Naive thymus-derived CD4-positive, alpha-beta T cell (primary cell): ENCODE measurements at regions not wholly inside any gene's neighbourhood (a gene's known extent, or its start where the extent isn't known, plus 50 kb on each side); places are given as distances from the start of the nearest gene placed in this dataset.

Experiments used
- ATAC-seq: fragments of 150-1000 bp; cut with Tn5 transposase; 2 replicates; pipeline ENCODE4 v1.10.0; 2021; ENCODE audit warnings: mild to moderate bottlenecking, moderate library complexity
- CTCF ChIA-PET: fragments of 350-600 bp; sonication (Branson Sonifier 250); formaldehyde crosslinking; loops from one replicate; lab custom pipeline; 2021; ENCODE audit warnings: antibody characterized with exemption; lab: Charles Lee
- POLR2A ChIA-PET: fragments of 350-600 bp; sonication (Branson Sonifier 250); formaldehyde crosslinking; loops from one replicate; lab custom pipeline; 2021; ENCODE audit warnings: antibody characterized with exemption, inconsistent platforms; lab: Charles Lee
- DNase-seq, 9 donors: peaks; one replicate each; pipeline versions ENCODE4 v3.0.0 to v3.0.0-alpha.2; 2020 to 2022; ENCODE audit warnings: mixed read lengths in 1 of 9
- H3K27ac ChIP-seq: one replicate; pipeline ENCODE4 v1.7.0; 2013; ENCODE audit warnings: mild to moderate bottlenecking, low read depth, low read length, moderate library complexity
- H3K27me3 ChIP-seq, 2 donors: one replicate each; pipeline ENCODE4 v1.7.0; 2013; ENCODE audit warnings: low read length in 2 of 2, mild to moderate bottlenecking in 2 of 2, moderate library complexity in 2 of 2; ENCODE audit not compliant: control insufficient read depth in 2 of 2, insufficient read depth in 2 of 2
- H3K36me3 ChIP-seq, 3 experiments: 1 replicate in 2 of 3; 2 replicates in 1 of 3; pipeline ENCODE4 v1.7.0; 2013; ENCODE audit warnings: low read length in 3 of 3, mild to moderate bottlenecking in 3 of 3, moderate library complexity in 1 of 3; ENCODE audit not compliant: insufficient read depth in 3 of 3, control insufficient read depth in 2 of 3
- H3K4me1 ChIP-seq, 2 donors: one replicate each; pipeline ENCODE4 v1.7.0; 2013; ENCODE audit warnings: low read length in 2 of 2, mild to moderate bottlenecking in 2 of 2, moderate library complexity in 1 of 2; ENCODE audit not compliant: control insufficient read depth in 2 of 2, insufficient read depth in 2 of 2
- H3K4me3 ChIP-seq: 2 replicates; pipeline ENCODE4 v1.7.0; 2013; ENCODE audit warnings: mild to moderate bottlenecking, low read length
- H3K9me3 ChIP-seq, 3 experiments: 1 replicate in 2 of 3; 2 replicates in 1 of 3; pipeline ENCODE4 v1.7.0; 2013; ENCODE audit warnings: low read length in 3 of 3; ENCODE audit not compliant: control insufficient read depth in 2 of 3
- H3K27ac Mint-ChIP-seq, 9 donors: one replicate each; pipeline ENCODE4 v1.8.0; 2020 to 2022; ENCODE audit warnings: mixed read lengths in 9 of 9, mild to moderate bottlenecking in 8 of 9, moderate library complexity in 5 of 9, inconsistent platforms in 2 of 9
- H3K27me3 Mint-ChIP-seq, 5 donors: one replicate each; pipeline ENCODE4 v1.8.0; 2021 to 2022; ENCODE audit warnings: mixed read lengths in 5 of 5, mild to moderate bottlenecking in 1 of 5
- H3K36me3 Mint-ChIP-seq, 5 donors: one replicate each; pipeline ENCODE4 v1.8.0; 2020 to 2022; ENCODE audit warnings: mixed read lengths in 5 of 5, mild to moderate bottlenecking in 3 of 5, inconsistent platforms in 1 of 5
- H3K4me1 Mint-ChIP-seq, 7 donors: one replicate each; pipeline ENCODE4 v1.8.0; 2020 to 2022; ENCODE audit warnings: mixed read lengths in 7 of 7, mild to moderate bottlenecking in 3 of 7, inconsistent platforms in 1 of 7
- H3K4me3 Mint-ChIP-seq, 10 donors: one replicate each; pipeline ENCODE4 v1.8.0; 2020 to 2022; ENCODE audit warnings: mild to moderate bottlenecking in 10 of 10, mixed read lengths in 10 of 10, moderate library complexity in 6 of 10, inconsistent platforms in 2 of 10
- H3K9me3 Mint-ChIP-seq, 11 donors: one replicate each; pipeline ENCODE4 v1.8.0; 2020 to 2022; ENCODE audit warnings: mixed read lengths in 11 of 11, mild to moderate bottlenecking in 4 of 11, inconsistent platforms in 1 of 11, moderate library complexity in 1 of 11
- intact Hi-C, 2 donors: fragments of 100-400 bp; cut with micrococcal nuclease; formaldehyde crosslinking; loops; one replicate each; pipeline ENCODE4 v1.15.1; 2023

- ATAC-seq, result no peak
- H3K4me1 Mint-ChIP-seq, result peaks cover 0 to 4% (median 0%) of the 10 kb centered on the region in 7 donors
- no peak overlapping the region for H3K4me3 Mint-ChIP-seq
- peaks cover 0 to 23% (median 3%) of the 10 kb centered on the region in 11 donors for H3K9me3 Mint-ChIP-seq
- ChIA-PET CTCF (no interaction called here), POLR2A (no interaction called here)
- Histone ChIP-seq H3K4me3 (no peak overlapping the region), H3K27me3 (no peaks in the 10 kb centered on the region), H3K4me1 (no peaks in the 10 kb centered on the region), H3K27ac (no peak overlapping the region), H3K36me3 (no peaks in the 10 kb centered on the region), H3K9me3 (no peaks in the 10 kb centered on the region)
- no peak overlapping the region for H3K27ac Mint-ChIP-seq
- DNase-seq, result no peak
- no peaks in the 10 kb centered on the region for H3K27me3 Mint-ChIP-seq
- intact Hi-C loops, result no loop called here
- peaks cover 0 to 3% (median 0%) of the 10 kb centered on the region in 5 donors for H3K36me3 Mint-ChIP-seq
Observed at GRCh38 chr3:162168715-162169114, 672.1 kb downstream of the OTOL1 start.

- no peaks in the 10 kb centered on the region for H3K4me1 ChIP-seq
- CTCF ChIA-PET, result interaction anchor here (0.6 kb wide), 1 partner anchor 55 kb away, joined by 4 read pairs; no protein-coding TSS in a partner anchor
- no peak for ATAC-seq
- H3K4me3 Mint-ChIP-seq, result no peak overlapping the region
- H3K9me3 Mint-ChIP-seq, result peaks cover 0 to 18% (median 2%) of the 10 kb centered on the region in 11 donors
- no peak for DNase-seq
- no peaks in the 10 kb centered on the region for H3K36me3 ChIP-seq
- H3K27me3 ChIP-seq, result no peaks in the 10 kb centered on the region
- POLR2A ChIA-PET, result no interaction called here
- H3K27me3 Mint-ChIP-seq, result no peaks in the 10 kb centered on the region
- H3K4me3 ChIP-seq, result no peak overlapping the region
- H3K9me3 ChIP-seq, result no peaks in the 10 kb centered on the region
- no peaks in the 10 kb centered on the region for H3K36me3 Mint-ChIP-seq
- intact Hi-C loops, result no loop called here
- H3K4me1 Mint-ChIP-seq, result peaks cover 0 to 3% (median 0%) of the 10 kb centered on the region in 7 donors
- no peak overlapping the region for H3K27ac Mint-ChIP-seq
- no peak overlapping the region for H3K27ac ChIP-seq
Observed at GRCh38 chr3:162170581-162170980, 674.0 kb downstream of the OTOL1 start.

- no peak for ATAC-seq
- H3K36me3 Mint-ChIP-seq, result no peaks in the 10 kb centered on the region
- H3K27ac Mint-ChIP-seq, result no peak overlapping the region
- H3K9me3 Mint-ChIP-seq, result peaks cover 0 to 19% (median 2%) of the 10 kb centered on the region in 11 donors
- Histone ChIP-seq H3K4me3 (no peak overlapping the region), H3K27me3 (no peaks in the 10 kb centered on the region), H3K9me3 (no peaks in the 10 kb centered on the region), H3K36me3 (no peaks in the 10 kb centered on the region), H3K4me1 (no peaks in the 10 kb centered on the region), H3K27ac (no peak overlapping the region)
- ChIA-PET POLR2A (no interaction called here), CTCF (no interaction called here)
- intact Hi-C loops, result no loop called here
- H3K27me3 Mint-ChIP-seq, result no peaks in the 10 kb centered on the region
- no peak for DNase-seq
- no peak overlapping the region for H3K4me3 Mint-ChIP-seq
- H3K4me1 Mint-ChIP-seq, result no peaks in the 10 kb centered on the region
Observed at GRCh38 chr3:162171970-162172369, 675.4 kb downstream of the OTOL1 start.

DNA sequence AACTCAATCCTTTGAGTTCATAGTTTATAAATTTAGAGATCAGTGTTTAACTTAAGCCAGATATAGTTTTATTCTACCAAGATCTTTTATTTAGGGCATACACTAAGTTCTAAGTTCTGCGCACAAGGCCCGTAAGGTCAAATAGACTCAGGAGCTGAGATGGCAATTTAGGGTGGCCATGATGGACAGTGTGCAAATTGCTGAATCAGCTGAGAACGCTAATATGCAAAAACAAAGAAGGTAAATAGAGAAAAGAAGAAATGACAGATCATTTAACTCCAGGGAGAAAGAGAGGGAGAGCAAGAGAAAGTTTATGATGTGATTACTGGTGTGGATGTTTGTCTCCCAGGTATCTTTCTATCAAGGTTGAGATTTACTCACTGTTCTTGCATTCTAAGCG lies 678.5 kb downstream of the OTOL1 start:
- no peak overlapping the region for H3K27ac Mint-ChIP-seq
- intact Hi-C loops, result no loop called here
- no peak overlapping the region for H3K27ac ChIP-seq
- no peaks in the 10 kb centered on the region for H3K4me1 ChIP-seq
- ChIA-PET CTCF (no interaction called here), POLR2A (no interaction called here)
- no peak for DNase-seq
- no peaks in the 10 kb centered on the region for H3K27me3 Mint-ChIP-seq
- no peaks in the 10 kb centered on the region for H3K36me3 Mint-ChIP-seq
- no peaks in the 10 kb centered on the region for H3K27me3 ChIP-seq
- ATAC-seq, result no peak
- no peaks in the 10 kb centered on the region for H3K4me1 Mint-ChIP-seq
- no peaks in the 10 kb centered on the region for H3K36me3 ChIP-seq
- H3K4me3 Mint-ChIP-seq, result no peak overlapping the region
- H3K4me3 ChIP-seq, result no peak overlapping the region
- no peaks in the 10 kb centered on the region for H3K9me3 ChIP-seq
- H3K9me3 Mint-ChIP-seq, result peaks cover 0 to 20% (median 3%) of the 10 kb centered on the region in 11 donors

DNA sequence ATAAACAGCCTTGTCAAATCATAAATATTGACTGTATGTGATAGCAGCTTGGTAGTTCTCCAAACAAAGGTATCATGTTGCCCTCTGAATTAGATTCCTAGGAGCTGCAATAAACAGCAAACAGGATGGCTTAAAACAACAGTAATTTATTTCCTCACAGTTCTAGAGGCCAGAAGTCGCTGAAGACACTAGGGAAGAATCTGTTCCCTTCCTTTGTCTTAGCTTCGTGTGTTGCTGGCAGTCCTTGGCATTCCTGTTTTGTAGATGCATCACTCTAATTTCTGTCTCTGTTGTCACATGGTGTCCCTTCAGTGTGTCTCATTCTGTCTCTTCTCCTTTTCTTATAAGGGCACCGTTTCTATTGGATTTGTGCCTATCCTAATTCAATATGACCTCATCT lies 679.3 kb downstream of the OTOL1 start:
- no peaks in the 10 kb centered on the region for H3K36me3 Mint-ChIP-seq
- no peak overlapping the region for H3K27ac ChIP-seq
- intact Hi-C loops, result no loop called here
- H3K4me3 Mint-ChIP-seq, result no peak overlapping the region
- H3K27ac Mint-ChIP-seq, result no peak overlapping the region
- ATAC-seq (no peak), DNase-seq (no peak)
- H3K9me3 ChIP-seq, result no peaks in the 10 kb centered on the region
- H3K27me3 Mint-ChIP-seq, result no peaks in the 10 kb centered on the region
- no peaks in the 10 kb centered on the region for H3K27me3 ChIP-seq
- H3K4me1 Mint-ChIP-seq, result no peaks in the 10 kb centered on the region
- H3K36me3 ChIP-seq, result no peaks in the 10 kb centered on the region
- ChIA-PET CTCF (no interaction called here), POLR2A (no interaction called here)
- H3K4me1 ChIP-seq, result no peaks in the 10 kb centered on the region
- H3K9me3 Mint-ChIP-seq, result peaks cover 0 to 17% (median 3%) of the 10 kb centered on the region in 11 donors
- no peak overlapping the region for H3K4me3 ChIP-seq

GRCh38 chr3:162183440-162183839 lies 686.8 kb downstream of the OTOL1 start:
- Histone ChIP-seq H3K36me3 (no peaks in the 10 kb centered on the region), H3K4me3 (no peak overlapping the region), H3K4me1 (no peaks in the 10 kb centered on the region), H3K9me3 (no peaks in the 10 kb centered on the region), H3K27ac (no peak overlapping the region), H3K27me3 (no peaks in the 10 kb centered on the region)
- ChIA-PET POLR2A (no interaction called here), CTCF (no interaction called here)
- Mint-ChIP-seq H3K36me3 (no peaks in the 10 kb centered on the region), H3K4me1 (peaks cover 0 to 1% (median 0%) of the 10 kb centered on the region in 7 donors), H3K27me3 (no peaks in the 10 kb centered on the region), H3K27ac (no peak overlapping the region), H3K9me3 (peaks cover 3 to 12% (median 5%) of the 10 kb centered on the region in 11 donors), H3K4me3 (no peak overlapping the region)
- no peak for ATAC-seq
- DNase-seq, result no peak
- intact Hi-C loops, result no loop called here

GRCh38 chr3:162192340-162193029 lies 695.9 kb downstream of the OTOL1 start:
- Histone ChIP-seq H3K27ac (no peak overlapping the region), H3K4me3 (no peak overlapping the region), H3K9me3 (peaks cover 0 to 3% (median 0%) of the 10 kb centered on the region in 3 experiments), H3K4me1 (no peaks in the 10 kb centered on the region), H3K36me3 (no peaks in the 10 kb centered on the region), H3K27me3 (no peaks in the 10 kb centered on the region)
- intact Hi-C loops, result no loop called here
- no peak for DNase-seq
- Mint-ChIP-seq H3K9me3 (peaks cover 0 to 18% (median 6%) of the 10 kb centered on the region in 11 donors), H3K4me1 (peaks cover 0 to 1% (median 0%) of the 10 kb centered on the region in 7 donors), H3K27ac (no peak overlapping the region), H3K36me3 (no peaks in the 10 kb centered on the region), H3K4me3 (no peak overlapping the region), H3K27me3 (no peaks in the 10 kb centered on the region)
- no peak for ATAC-seq
- ChIA-PET CTCF (no interaction called here), POLR2A (no interaction called here)
